ENCODE measurements at regions not wholly inside any gene's neighbourhood (a gene's known extent, or its start where the extent isn't known, plus 50 kb on each side); places are given as distances from the start of the nearest gene placed in this dataset.

- TF ChIP-seq GATA3 (IDR thresholded peaks at IDR 0.05; ENCODE audit: low read depth, low read length), result no peak
- TF ChIP-seq GATA2 (IDR thresholded peaks at IDR 0.05; ENCODE audit: low read depth, low read length), result no peak
These were observed 217.2 kb upstream of the NANOGP8 start for GRCh38 chr15:35302334-35302733.

Data from SH-SY5Y (cell line).